ENCODE measurements at regions not wholly inside any gene's neighbourhood (a gene's known extent, or its start where the extent isn't known, plus 50 kb on each side); places are given as distances from the start of the nearest gene placed in this dataset.

DNA sequence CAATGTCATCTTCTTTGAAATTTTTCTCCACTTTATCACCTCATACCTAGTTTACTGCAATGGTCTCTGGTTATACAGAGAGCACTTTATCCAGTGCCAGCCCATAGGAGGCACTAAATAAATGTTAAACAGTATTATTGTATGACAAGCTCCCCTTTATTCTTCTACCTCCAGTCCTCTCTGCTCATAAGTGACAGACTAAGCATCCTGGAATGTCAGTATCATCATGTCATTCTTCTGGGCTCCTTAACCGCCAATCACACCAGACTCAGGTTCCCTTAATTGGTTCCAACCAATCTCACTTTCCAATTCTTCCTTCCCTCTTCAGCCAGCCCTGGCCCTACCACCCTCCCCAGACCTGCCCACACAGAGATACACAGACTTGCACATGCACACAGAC, 93.1 kb downstream of the RPL27A start:
- TF ChIP-seq POLR2A (IDR thresholded peaks at IDR 0.05) = no peak
- TF ChIP-seq, protein P1, sequence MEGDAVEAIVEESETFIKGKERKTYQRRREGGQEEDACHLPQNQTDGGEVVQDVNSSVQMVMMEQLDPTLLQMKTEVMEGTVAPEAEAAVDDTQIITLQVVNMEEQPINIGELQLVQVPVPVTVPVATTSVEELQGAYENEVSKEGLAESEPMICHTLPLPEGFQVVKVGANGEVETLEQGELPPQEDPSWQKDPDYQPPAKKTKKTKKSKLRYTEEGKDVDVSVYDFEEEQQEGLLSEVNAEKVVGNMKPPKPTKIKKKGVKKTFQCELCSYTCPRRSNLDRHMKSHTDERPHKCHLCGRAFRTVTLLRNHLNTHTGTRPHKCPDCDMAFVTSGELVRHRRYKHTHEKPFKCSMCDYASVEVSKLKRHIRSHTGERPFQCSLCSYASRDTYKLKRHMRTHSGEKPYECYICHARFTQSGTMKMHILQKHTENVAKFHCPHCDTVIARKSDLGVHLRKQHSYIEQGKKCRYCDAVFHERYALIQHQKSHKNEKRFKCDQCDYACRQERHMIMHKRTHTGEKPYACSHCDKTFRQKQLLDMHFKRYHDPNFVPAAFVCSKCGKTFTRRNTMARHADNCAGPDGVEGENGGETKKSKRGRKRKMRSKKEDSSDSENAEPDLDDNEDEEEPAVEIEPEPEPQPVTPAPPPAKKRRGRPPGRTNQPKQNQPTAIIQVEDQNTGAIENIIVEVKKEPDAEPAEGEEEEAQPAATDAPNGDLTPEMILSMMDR (IDR thresholded peaks at IDR 0.05) = no peak
